Smooth muscle cell (in vitro differentiated cells): ENCODE measurements at regions not wholly inside any gene's neighbourhood (a gene's known extent, or its start where the extent isn't known, plus 50 kb on each side); places are given as distances from the start of the nearest gene placed in this dataset.

ENCODE experiments used
- DNase-seq: peaks from one replicate; lab custom pipeline; 2025; ENCODE audit not compliant: unreplicated experiment; lab: John Stamatoyannopoulos, UW
- H2AFZ ChIP-seq: fragments of 200-600 bp; sonication (generic); 2 replicates; pipeline ENCODE4 v1.6.0; 2016; ENCODE audit warnings: antibody characterized with exemption, low read depth, mild to moderate bottlenecking
- H3F3A ChIP-seq: fragments of 200-600 bp; sonication (generic); 2 replicates; pipeline ENCODE4 v1.6.0; 2017; ENCODE audit warnings: antibody characterized with exemption, low read depth
- H3K27ac ChIP-seq: fragments of 200-600 bp; sonication (generic); 2 replicates; pipeline ENCODE4 v1.5.1; 2016; ENCODE audit warnings: low read depth, mild to moderate bottlenecking
- H3K27me3 ChIP-seq: fragments of 200-600 bp; sonication (generic); 2 replicates; pipeline ENCODE4 v1.6.1; 2016; ENCODE audit warnings: low read depth, mild to moderate bottlenecking
- H3K36me3 ChIP-seq: fragments of 200-600 bp; sonication (generic); 2 replicates; pipeline ENCODE4 v1.5.1; 2016; ENCODE audit warnings: low read depth
- H3K4me1 ChIP-seq: fragments of 200-600 bp; sonication (generic); 2 replicates; pipeline ENCODE4 v1.5.1; 2016; ENCODE audit warnings: low read depth
- H3K4me2 ChIP-seq: fragments of 200-600 bp; sonication (generic); 2 replicates; pipeline ENCODE4 v1.6.0; 2016; ENCODE audit warnings: mild to moderate bottlenecking
- H3K4me3 ChIP-seq: fragments of 200-600 bp; sonication (generic); 2 replicates; pipeline ENCODE4 v1.5.1; 2016; ENCODE audit warnings: mild to moderate bottlenecking
- H3K79me2 ChIP-seq: fragments of 200-600 bp; sonication (generic); 2 replicates; pipeline ENCODE4 v1.6.0; 2016; ENCODE audit warnings: low read depth, mild to moderate bottlenecking
- H3K9ac ChIP-seq: fragments of 200-600 bp; sonication (generic); 2 replicates; pipeline ENCODE4 v1.6.0; 2016; ENCODE audit warnings: low read depth
- H3K9me3 ChIP-seq: fragments of 200-600 bp; sonication (generic); replicated peaks from 2 replicates; pipeline ENCODE4 v1.5.1; 2016; ENCODE audit warnings: low read depth
- H4K20me1 ChIP-seq: fragments of 200-600 bp; sonication (generic); 2 replicates; pipeline ENCODE4 v1.6.0; 2016; ENCODE audit warnings: low read depth
- CTCF ChIP-seq: fragments of 200-600 bp; sonication (generic); IDR thresholded peaks from 2 replicates; pipeline ENCODE4 v1.5.1; 2017; ENCODE audit warnings: borderline replicate concordance, mild to moderate bottlenecking, antibody characterized with exemption; ENCODE audit not compliant: insufficient read depth, poor library complexity, severe bottlenecking
- WGBS: methylation state at CpG from one replicate; pipeline ENCODE4 v1.1.7; 2016; ENCODE audit warnings: low lambda C conversion rate; 5-methylcytosine and 5-hydroxymethylcytosine counted together

GRCh38 chr3:184643442-184643841 lies 68.4 kb downstream of the MAGEF1 start:
- H3F3A ChIP-seq, result peaks cover 4% of the 10 kb centered on the region
- H4K20me1 ChIP-seq, result no peaks in the 10 kb centered on the region
- 47% methylated on average over 6 of the region's 6 CpGs for WGBS
- H3K27ac ChIP-seq, result no peak overlapping the region
- H3K36me3 ChIP-seq, result no peaks in the 10 kb centered on the region
- no peaks in the 10 kb centered on the region for H3K9me3 ChIP-seq
- H3K79me2 ChIP-seq, result no peaks in the 10 kb centered on the region
- no peak overlapping the region for H3K9ac ChIP-seq
- no peak overlapping the region for H3K4me2 ChIP-seq
- H2AFZ ChIP-seq, result no peak overlapping the region
- DNase-seq, result no peak
- TF ChIP-seq CTCF, result no peak
- H3K27me3 ChIP-seq, result no peaks in the 10 kb centered on the region
- no peak overlapping the region for H3K4me3 ChIP-seq
- no peaks in the 10 kb centered on the region for H3K4me1 ChIP-seq

- WGBS, result 69% methylated on average over 9 of the region's 9 CpGs
- no peak overlapping the region for H3K4me2 ChIP-seq
- H3K27ac ChIP-seq, result no peak overlapping the region
- no peak overlapping the region for H2AFZ ChIP-seq
- no peak overlapping the region for H3K4me3 ChIP-seq
- peaks cover 6% of the 10 kb centered on the region for H3F3A ChIP-seq
- no peak overlapping the region for H3K9ac ChIP-seq
- no peaks in the 10 kb centered on the region for H3K4me1 ChIP-seq
- DNase-seq, result no peak
- H3K9me3 ChIP-seq, result no peaks in the 10 kb centered on the region
- H3K27me3 ChIP-seq, result no peaks in the 10 kb centered on the region
- no peaks in the 10 kb centered on the region for H4K20me1 ChIP-seq
- TF ChIP-seq CTCF, result no peak
- H3K79me2 ChIP-seq, result no peaks in the 10 kb centered on the region
- H3K36me3 ChIP-seq, result no peaks in the 10 kb centered on the region
These were observed 69.1 kb downstream of the MAGEF1 start for GRCh38 chr3:184642631-184643285.

GRCh38 chr3:184641430-184641829 lies 70.4 kb downstream of the MAGEF1 start:
- no peak for TF ChIP-seq CTCF
- Histone ChIP-seq H3F3A (peaks cover 14% of the 10 kb centered on the region), H3K9me3 (no peaks in the 10 kb centered on the region), H3K27me3 (no peaks in the 10 kb centered on the region), H3K79me2 (no peaks in the 10 kb centered on the region), H3K9ac (no peak overlapping the region), H2AFZ (no peak overlapping the region), H3K36me3 (no peaks in the 10 kb centered on the region), H3K4me3 (no peak overlapping the region), H3K4me1 (peaks cover 12% of the 10 kb centered on the region), H4K20me1 (no peaks in the 10 kb centered on the region), H3K27ac (no peak overlapping the region), H3K4me2 (no peak overlapping the region)
- 69% methylated on average over 8 of the region's 8 CpGs for WGBS
- DNase-seq, result no peak

- 85% methylated on average over 6 of the region's 6 CpGs for WGBS
- H3K9ac ChIP-seq, result no peak overlapping the region
- DNase-seq, result no peak
- H3K4me3 ChIP-seq, result no peak overlapping the region
- H3K27me3 ChIP-seq, result no peaks in the 10 kb centered on the region
- no peak overlapping the region for H2AFZ ChIP-seq
- peaks cover 17% of the 10 kb centered on the region for H3F3A ChIP-seq
- no peak overlapping the region for H3K4me2 ChIP-seq
- no peak for TF ChIP-seq CTCF
- no peak overlapping the region for H3K27ac ChIP-seq
- no peaks in the 10 kb centered on the region for H4K20me1 ChIP-seq
- H3K79me2 ChIP-seq, result no peaks in the 10 kb centered on the region
- peaks cover 20% of the 10 kb centered on the region for H3K4me1 ChIP-seq
- no peaks in the 10 kb centered on the region for H3K36me3 ChIP-seq
- H3K9me3 ChIP-seq, result no peaks in the 10 kb centered on the region
These were observed 72.5 kb downstream of the MAGEF1 start for GRCh38 chr3:184639351-184639750.
